ENCODE measurements at regions not wholly inside any gene's neighbourhood (a gene's known extent, or its start where the extent isn't known, plus 50 kb on each side); places are given as distances from the start of the nearest gene placed in this dataset.

DNA sequence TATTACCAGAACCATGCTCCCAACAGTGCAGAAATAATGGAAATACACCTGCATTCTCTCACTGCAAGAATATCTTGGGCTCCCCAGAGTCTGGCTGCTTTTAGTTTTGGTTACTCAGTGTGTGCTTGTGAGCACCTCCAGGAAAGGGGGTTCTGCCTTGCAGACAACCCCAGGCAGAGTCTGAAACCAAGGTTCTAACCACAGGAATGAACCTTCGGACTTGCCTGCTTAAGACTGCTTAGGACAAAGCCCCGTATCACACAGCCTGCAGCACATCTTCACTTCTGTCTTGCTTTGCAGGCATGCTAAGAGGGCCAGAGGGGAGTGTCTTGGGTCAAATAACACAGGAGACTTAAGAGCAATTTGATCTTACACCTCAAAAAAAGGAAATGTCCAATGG lies 94.8 kb upstream of the SPATA31C2 start:
- TF ChIP-seq, protein P1, sequence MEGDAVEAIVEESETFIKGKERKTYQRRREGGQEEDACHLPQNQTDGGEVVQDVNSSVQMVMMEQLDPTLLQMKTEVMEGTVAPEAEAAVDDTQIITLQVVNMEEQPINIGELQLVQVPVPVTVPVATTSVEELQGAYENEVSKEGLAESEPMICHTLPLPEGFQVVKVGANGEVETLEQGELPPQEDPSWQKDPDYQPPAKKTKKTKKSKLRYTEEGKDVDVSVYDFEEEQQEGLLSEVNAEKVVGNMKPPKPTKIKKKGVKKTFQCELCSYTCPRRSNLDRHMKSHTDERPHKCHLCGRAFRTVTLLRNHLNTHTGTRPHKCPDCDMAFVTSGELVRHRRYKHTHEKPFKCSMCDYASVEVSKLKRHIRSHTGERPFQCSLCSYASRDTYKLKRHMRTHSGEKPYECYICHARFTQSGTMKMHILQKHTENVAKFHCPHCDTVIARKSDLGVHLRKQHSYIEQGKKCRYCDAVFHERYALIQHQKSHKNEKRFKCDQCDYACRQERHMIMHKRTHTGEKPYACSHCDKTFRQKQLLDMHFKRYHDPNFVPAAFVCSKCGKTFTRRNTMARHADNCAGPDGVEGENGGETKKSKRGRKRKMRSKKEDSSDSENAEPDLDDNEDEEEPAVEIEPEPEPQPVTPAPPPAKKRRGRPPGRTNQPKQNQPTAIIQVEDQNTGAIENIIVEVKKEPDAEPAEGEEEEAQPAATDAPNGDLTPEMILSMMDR (conservative IDR thresholded peaks at IDR 0.05; ENCODE audit: low read depth, low read length): no peak
- TF ChIP-seq EZH2 (IDR thresholded peaks at IDR 0.05; ENCODE audit: low read length, unreplicated experiment): no peak
